ENCODE measurements at regions not wholly inside any gene's neighbourhood (a gene's known extent, or its start where the extent isn't known, plus 50 kb on each side); places are given as distances from the start of the nearest gene placed in this dataset.
"Not testable (repeated sequence)": the region's sequence is repeated elsewhere in the genome, so short reads cannot be mapped to it uniquely, and the experiment has no call there.

DNA sequence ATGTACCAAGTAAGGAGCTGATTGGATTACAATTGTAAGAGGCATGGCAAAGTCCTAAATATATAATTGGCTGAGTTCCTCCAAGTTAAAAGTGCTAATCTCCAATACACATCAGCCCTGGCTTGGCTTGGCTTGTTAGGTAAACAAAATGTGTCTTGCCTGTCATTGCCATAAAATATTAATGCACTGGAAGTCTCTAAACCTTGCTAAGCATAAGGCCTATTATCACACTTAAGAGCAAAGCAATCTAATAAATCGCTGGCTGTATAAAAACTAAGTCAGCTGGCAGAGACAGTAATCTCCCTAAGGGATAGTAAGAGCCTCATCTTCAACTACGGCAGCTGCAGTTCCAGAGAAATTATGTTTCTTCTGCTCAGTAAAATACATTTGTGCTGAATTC is 418.6 kb upstream of the GRAMD2B start:
- no peak overlapping the region for H3K27ac ChIP-seq
- DNase-seq (no peak), ATAC-seq (no peak)
- H3K9me3 ChIP-seq: no peaks in the 10 kb centered on the region
- H3K36me3 ChIP-seq: no peaks in the 10 kb centered on the region
- no peak overlapping the region for H3K4me3 ChIP-seq
- no peaks in the 10 kb centered on the region for H3K27me3 ChIP-seq (ENCODE audit: low read depth)
- no peak for TF ChIP-seq CTCF (IDR thresholded peaks at IDR 0.05)
- intact Hi-C loops (cut with DNase I): no loop called here
- peaks cover 25% of the 10 kb centered on the region for H3K4me1 ChIP-seq

DNA sequence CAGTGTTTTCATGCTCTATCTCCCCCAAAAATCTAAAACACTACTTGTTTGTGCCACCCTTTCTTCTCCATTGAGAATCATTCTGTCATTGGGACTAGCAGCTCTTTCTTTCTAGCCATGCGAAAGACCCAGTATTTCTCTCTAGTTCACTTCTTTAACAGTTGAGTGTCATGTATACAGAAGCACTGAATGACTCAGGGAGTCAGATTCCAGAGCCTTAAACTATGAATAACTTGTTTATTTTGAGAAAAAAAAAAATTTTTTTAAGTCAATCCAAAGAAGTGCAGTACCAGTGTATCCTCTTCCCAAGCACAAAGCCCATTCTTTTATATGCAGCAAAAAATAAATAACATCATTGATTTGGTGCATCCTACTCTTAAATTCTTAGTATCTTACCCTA is 415.4 kb upstream of the GRAMD2B start:
- no peaks in the 10 kb centered on the region for H3K27me3 ChIP-seq (ENCODE audit: low read depth)
- no peak for TF ChIP-seq CTCF (IDR thresholded peaks at IDR 0.05)
- no peaks in the 10 kb centered on the region for H3K9me3 ChIP-seq
- no peak for ATAC-seq
- intact Hi-C loops (cut with DNase I): no loop called here
- H3K4me1 ChIP-seq: peaks cover 10% of the 10 kb centered on the region
- H3K4me3 ChIP-seq: no peak overlapping the region
- no peak overlapping the region for H3K27ac ChIP-seq
- DNase-seq: no peak
- H3K36me3 ChIP-seq: no peaks in the 10 kb centered on the region

DNA sequence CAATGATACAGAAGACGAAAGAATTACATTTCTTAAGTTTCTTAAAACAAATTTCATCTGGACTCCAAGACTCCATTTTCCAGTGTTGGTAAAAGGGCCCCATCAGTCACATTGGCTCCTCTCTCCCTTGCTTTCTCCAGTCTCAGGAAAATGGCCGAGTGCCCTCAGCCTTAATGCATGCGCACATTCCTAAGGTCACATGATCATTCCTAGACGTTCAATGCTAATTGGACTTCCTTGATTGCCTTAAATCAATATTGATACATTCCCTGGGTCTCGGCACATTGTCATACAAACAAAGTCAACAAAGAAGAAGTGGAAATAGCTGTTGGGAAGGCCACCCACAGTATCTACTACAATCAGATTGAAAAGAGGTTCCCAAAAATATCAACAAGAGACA is 413.6 kb upstream of the GRAMD2B start:
- Histone ChIP-seq H3K27me3 (ENCODE audit: low read depth) (no peaks in the 10 kb centered on the region), H3K4me1 (no peaks in the 10 kb centered on the region), H3K4me3 (no peak overlapping the region), H3K36me3 (no peaks in the 10 kb centered on the region), H3K9me3 (no peaks in the 10 kb centered on the region), H3K27ac (no peak overlapping the region)
- TF ChIP-seq CTCF (IDR thresholded peaks at IDR 0.05): no peak
- ATAC-seq (no peak), DNase-seq (no peak)
- intact Hi-C loops (cut with DNase I): no loop called here

GRCh38 chr5:126011526-126011925 is 411.7 kb upstream of the GRAMD2B start:
- H3K27ac ChIP-seq; H3K4me1 ChIP-seq; intact Hi-C loops (cut with DNase I); H3K27me3 ChIP-seq (ENCODE audit: low read depth); DNase-seq; H3K9me3 ChIP-seq; H3K36me3 ChIP-seq; H3K4me3 ChIP-seq: not testable (repeated sequence)
- peak in 1 of 2 donors; percentile 53 for ATAC-seq

DNA sequence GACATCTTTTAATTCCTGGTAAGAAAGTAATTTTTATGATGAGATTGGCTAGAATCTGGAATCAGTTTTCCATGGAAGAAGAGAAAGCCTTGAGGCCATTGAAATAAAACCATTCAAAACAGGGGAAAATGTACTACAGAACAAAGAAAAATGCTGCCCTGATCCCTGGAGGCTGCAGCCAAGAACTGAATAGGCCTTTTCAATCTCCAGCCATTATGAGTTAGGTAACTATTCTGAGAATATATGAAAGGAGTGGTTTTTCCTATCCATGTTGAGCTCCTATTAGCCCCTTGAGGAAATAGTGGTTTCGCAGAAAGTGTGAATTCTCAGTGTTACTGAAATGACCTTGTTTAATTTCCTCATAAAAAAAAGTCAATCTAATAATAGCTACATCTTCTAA is 408.5 kb upstream of the GRAMD2B start:
- no peak for TF ChIP-seq CTCF (IDR thresholded peaks at IDR 0.05)
- H3K9me3 ChIP-seq: no peaks in the 10 kb centered on the region
- no peaks in the 10 kb centered on the region for H3K4me1 ChIP-seq
- ATAC-seq (no peak), DNase-seq (no peak)
- intact Hi-C loops (cut with DNase I): no loop called here
- H3K27ac ChIP-seq: no peak overlapping the region
- no peaks in the 10 kb centered on the region for H3K36me3 ChIP-seq
- no peaks in the 10 kb centered on the region for H3K27me3 ChIP-seq (ENCODE audit: low read depth)
- H3K4me3 ChIP-seq: no peak overlapping the region

- Histone ChIP-seq H3K27me3 (ENCODE audit: low read depth) (no peaks in the 10 kb centered on the region), H3K36me3 (no peaks in the 10 kb centered on the region), H3K9me3 (no peaks in the 10 kb centered on the region), H3K4me1 (no peaks in the 10 kb centered on the region), H3K4me3 (no peak overlapping the region), H3K27ac (no peak overlapping the region)
- TF ChIP-seq CTCF (IDR thresholded peaks at IDR 0.05): no peak
- DNase-seq: no peak
- intact Hi-C loops (cut with DNase I): no loop called here
- no peak for ATAC-seq
Measured at GRCh38 chr5:126015235-126016181, 407.7 kb upstream of the GRAMD2B start.
